Fibroblast of peridontal ligament (primary cell): ENCODE measurements at regions not wholly inside any gene's neighbourhood (a gene's known extent, or its start where the extent isn't known, plus 50 kb on each side); places are given as distances from the start of the nearest gene placed in this dataset.
"Not testable (repeated sequence)": the region's sequence is repeated elsewhere in the genome, so short reads cannot be mapped to it uniquely, and the experiment has no call there.

Experiments
- DNase-seq: peaks from one replicate; pipeline ENCODE4 v3.0.0-alpha.2; 2010; ENCODE audit errors: extremely low read depth

DNA sequence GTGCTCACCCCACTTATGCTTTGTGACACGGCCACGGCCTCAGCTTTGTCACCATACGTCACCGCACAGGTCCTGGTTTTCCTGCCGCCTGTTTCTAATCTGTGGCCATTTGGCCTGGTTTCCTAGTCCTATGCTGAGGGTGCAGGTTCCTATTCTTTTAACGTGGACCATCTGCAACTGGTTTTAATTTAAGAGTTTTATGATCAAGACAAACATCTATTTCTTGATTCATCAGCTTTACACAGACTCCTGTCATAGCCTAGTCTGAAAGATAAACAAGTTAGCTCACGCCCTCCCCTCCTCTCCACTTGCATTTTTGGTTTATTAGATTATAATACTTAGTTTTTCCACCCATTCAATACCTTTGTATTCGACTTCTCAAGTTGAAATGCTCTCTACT, 97.5 kb upstream of the RPS6KA2 start:
- peak; percentile 2 for DNase-seq

DNA sequence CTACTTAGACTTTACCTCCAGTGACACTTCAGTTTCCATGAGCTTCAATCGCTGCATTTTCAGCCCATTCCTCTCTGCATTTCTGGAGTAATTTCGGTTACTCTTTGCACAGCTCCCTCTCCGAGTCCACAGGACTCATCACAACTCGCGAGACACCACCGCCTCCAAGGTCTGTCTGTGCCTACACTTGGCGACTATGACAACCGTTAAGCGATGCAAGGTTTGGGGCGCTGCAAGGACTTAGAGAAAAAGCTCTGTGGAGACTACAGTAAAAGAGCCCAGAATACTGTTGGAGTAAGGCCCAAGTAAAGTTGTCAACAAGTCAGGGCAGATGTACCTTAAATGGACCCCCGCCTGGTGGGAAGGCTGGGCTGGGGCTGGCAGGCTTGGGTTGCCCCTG, 95.7 kb upstream of the RPS6KA2 start:
- DNase-seq: no peak

DNA sequence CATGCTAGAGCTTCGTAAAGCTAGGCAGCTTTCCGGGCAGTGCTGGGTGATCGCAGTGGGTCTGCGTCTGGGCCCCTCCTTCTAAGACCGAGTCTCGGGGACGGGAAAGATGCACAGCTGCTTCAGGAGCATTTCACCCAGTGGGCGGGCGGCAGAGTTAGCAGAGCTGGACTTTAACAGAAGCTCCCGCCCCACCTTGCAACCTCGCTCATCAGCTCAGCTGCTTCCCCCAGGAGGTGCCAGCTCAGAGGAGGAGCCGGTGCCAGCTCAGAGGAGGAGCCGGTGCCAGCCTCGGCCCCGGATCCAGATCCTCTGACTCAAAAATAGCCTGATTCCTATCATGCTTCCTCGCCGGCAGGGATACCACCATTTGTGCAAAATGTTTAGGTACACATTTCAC, 94.5 kb upstream of the RPS6KA2 start:
- no peak for DNase-seq

DNA sequence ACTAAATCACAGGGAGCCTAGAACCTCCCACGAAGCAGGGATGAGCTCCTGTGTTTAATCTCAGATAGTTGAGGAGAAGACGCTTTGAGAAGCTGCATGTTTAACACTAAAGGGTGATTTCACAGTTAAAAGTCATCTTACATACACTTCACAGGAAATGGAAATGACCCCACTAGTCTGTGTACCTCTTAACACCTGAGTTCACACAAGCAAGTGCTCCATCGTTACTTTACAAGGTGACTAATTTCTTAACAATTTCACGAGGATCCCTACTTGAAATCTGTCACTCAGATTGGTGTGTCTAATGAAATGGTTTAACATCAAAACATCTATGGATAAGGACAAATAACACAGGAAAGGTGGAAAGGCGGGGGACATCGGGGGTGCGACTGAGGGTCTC, 93.8 kb upstream of the RPS6KA2 start:
- DNase-seq: no peak

DNA sequence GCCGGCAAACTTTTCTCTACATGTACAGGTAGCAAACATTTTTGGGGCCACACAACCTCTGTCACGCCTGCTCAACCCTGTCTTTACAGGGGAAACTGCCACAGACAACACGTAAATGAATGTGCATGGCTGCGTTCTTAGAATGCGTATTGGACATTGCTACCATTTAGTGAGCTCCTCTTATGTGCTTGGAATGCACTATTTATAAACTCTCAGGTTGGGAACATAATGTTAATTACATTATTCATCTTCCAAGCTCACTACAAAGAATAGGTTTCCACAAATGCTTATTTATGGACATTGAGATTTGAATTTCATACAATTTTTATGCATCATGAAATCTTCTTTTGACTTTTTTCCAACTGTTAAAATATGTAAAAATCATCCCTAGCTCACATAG, 92.0 kb upstream of the RPS6KA2 start:
- DNase-seq: no peak

DNA sequence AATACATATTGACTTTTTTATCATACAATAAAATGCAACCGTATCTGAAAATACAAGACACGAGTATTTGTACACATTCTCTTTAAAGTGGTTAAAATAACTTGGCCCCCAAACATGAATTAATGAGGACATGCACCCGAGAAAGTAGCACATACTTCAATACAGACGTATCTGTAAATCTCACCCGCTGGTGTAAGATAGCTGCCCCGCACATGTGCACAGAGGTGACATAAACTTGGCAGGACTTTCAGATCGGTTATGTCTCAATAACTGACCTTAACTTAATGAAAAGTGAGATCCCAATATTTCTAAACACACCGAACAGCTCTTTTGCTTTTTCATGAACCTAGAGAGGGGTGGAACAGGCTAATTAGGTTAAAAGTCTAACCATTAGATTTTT, 91.5 kb upstream of the RPS6KA2 start:
- DNase-seq: no peak

DNA sequence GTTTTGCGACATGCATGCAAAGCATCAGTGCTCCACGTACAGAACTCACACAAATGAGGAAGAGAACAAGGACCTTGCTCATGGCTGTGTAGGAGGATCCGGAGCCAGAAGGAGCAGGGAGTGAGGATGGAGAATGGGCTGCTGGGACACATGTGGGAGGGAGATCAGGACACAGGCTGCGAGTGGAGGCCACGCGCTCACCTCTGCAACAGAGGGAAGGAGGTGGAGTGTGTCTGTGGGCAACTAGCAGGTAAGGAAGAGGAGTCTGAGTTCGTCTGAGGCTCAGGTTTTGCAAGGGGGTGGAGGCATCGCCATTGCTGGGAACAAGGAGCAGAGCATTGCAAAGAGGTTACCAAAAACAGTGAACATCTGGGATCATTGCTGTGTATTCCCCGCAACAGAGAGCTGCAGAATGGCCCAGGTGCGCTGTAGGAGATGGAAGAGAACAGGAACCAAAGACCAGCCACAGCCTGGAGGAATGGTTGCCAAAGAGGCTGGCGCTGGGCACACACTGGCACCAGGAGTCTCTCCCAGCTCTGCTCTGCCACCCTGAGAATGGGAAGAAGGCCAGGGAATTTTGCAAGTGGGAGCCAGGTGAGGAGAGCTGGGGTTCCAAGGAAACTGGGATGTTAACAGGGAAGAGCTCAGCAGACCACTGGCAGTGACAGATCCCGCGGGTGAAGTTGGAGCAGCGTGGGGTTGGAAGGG, 90.0 kb upstream of the RPS6KA2 start:
- DNase-seq: no peak

DNA sequence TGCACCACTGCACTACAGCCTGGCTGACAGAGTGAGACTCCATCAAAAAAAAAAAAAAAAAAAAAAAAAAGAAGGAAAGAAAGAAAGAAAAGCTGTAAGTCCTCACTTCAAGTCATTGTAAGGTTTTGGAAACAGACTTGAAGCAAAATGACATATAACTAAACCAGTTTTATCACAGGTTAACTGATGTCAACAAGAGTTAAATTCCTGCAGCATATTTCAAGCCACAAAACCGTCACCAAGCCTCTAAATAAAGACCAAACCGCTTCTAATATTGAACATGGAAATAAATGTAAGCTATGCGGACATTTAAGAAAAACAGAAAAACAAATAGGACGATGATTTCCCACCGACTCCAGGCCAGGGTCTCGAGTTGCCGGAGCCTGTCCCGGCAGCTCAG, 88.9 kb upstream of the RPS6KA2 start:
- DNase-seq: no peak

DNA sequence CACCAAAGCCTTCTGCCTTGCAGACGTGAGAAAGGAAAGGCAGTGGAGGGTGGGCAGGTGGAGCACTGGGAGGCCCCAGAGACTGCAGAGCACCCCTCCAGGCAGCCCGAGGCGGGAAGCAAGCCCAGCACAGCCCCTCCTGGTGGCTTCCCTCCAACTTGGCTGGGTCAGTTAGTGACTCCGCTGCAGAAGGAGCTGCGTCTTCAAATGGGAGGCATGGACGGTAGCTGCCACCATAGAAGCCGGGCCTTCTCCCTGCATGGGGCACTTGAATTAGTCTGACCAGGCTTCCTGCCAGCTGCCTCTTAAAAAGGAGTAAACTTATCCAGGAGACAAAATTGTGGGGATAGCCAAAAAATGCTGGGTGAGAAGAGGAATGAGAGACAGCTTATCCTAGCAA, 88.0 kb upstream of the RPS6KA2 start:
- no peak for DNase-seq

DNA sequence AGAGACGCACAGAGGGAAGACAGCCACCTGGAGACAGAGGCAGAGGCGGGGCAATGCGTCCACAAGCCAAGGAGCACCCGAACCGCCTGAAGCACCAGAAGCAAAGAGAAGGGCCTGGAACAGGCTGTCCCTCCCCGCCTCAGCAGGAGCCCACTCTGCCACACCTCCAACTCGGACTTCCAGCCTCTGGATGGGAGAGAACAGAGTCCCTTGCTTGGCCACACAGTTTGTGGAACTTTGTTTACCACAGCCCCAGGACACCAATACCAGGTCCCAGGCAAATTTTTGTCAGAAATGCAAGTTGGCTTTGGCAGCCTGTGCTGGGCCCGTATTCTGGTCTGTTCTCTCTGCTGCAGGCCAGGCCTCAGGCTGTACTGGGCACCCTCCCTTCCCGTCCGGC, 87.5 kb upstream of the RPS6KA2 start:
- no peak for DNase-seq

DNA sequence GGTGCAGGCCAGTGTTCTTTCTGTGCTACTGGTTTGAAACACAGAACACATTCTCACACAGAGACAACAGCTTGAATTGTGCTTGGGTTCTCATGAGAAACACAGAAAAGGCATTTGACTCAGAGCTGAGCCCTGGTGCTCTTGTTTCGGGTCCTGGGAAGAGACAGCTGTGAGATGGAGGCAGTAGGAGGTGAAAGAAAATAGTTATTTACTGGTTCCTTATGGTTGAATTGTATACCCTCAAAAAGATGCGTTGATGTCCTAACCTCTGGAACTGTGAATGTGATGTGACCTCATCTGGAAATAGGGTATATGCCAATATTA, 87.1 kb upstream of the RPS6KA2 start:
- DNase-seq: no peak

DNA sequence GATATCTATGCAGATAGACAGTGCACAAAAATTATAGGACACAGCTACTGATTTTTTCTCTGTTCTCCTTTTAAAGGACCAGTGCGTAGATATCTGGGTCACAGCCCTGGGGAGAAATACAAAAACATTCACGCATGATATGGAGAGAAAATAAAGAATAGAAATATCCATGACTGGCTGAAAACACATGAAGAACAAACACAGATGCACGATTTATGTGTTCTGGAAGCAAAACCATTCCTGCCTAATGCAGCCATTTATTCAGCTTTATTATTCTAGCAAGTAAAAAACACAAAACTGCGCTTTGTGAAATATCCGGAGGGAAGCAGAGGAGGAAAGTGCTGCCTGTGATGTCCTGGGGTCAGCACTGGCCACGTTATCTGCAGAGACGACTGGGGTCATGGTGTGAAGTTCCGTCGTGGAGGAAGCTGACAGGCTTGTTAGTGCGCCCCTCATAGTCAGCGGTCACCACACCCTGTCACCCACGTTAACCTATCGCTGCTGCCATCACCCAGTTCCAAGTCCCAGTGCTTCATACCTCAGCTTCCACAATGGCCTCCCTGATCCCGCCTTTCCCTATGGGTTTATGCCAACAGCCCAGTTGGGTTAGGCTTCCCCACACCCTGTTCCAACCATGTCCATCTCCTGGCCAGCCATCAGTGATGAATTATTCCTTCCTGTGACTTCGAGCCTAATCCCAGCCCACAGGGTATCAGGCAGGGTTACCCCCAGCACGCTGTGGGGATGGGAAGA, 86.6 kb upstream of the RPS6KA2 start:
- no peak for DNase-seq

DNA sequence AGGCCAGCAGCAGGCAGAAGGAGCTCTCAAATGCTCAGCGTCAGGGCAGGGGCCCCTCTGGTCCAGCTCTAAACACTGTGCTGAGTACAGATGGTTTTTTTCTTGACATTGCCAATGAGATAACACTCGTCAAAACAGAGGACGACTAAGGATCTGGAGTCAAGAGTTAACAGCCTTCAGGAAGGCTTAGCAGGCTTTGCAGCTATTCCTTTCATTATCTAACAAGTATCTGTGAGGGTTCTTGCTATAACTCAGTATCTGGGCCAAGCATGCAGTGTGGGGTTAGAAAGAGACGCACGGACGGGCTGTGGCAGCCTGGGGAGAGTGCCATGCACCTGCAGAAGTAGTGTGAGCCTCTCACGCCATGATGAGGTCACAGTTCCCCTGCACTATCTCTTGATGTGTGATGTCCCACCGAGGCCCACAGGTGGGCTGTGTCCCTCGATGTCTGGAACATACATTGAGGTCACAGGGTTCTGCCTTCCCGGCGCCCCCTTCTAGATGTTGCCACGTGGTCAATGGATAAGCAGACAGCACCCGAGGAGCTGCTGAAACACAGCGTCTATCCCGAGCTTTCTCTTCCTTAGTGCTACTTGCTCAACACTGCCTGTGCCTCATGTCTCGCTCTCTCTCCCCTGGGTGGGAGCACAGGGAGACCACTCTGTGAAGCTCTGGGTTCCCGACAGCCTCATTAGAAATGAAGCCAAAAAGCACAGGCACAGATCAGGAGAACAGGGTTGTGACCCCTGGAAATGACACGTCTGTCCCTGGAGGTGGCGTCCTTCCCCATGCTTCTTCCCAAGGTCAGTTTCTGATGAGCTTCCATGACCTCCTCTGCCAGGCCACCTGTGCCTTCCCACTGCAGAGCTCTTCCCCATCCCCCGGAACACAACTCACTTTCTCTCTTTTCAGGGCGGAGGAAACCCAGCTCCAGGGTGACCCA, 85.5 kb upstream of the RPS6KA2 start:
- DNase-seq: no peak

DNA sequence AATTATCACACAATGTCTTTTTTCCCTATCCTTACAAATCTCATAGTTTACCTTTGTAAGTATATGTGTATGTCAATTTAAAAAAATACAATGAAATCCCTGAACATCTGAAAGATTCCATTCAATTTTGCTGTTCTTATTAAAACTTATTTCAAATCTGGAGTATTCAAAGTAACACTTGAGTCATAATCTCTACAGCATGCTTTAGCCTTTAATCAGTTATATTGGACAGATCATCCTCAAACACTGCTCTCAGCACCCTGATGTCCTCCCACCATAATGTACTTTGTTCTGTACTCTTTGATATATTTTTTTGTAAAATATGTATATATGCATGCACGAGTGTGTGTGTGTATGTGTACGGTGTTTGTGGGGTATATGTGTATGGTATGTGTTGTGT, 83.0 kb upstream of the RPS6KA2 start:
- DNase-seq: no peak

DNA sequence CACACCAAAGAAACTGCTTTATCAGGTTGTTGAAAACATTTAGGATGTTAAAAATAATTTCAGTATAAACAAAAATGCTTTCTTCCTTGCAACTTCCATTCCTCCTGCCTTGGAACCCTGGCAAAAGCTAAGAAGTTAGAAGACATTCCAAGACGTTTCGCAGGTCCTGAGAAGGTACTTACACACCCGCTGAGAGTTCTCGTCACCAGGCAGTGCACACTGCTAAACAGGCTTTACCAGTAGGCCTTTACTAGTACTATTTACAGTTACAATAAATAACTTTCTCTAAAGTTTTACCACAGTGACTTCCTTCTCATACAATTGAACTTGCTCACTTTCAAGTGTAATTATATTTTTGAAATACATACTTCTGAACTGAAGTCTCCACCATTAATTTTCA, 81.4 kb upstream of the RPS6KA2 start:
- DNase-seq: no peak

DNA sequence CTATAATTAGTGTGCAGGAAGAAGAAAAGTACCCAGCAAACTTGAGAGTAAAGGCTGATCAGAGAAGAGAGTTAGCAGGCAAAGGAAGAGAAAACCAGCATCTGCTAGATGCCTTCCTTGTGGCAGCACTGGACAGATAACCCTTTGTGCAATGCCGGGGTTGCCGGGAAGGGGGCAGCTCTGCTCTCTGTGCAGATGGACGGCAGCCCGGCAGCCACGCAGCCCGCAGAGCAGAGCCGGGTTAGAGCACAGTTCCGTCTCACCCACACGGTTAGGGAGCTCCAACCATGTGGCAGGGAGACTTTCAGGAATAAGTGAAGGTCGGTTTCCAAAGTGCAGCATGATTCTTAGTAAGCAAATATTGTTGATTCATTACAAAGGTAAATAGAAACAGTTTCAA, 80.0 kb upstream of the RPS6KA2 start:
- DNase-seq: no peak

DNA sequence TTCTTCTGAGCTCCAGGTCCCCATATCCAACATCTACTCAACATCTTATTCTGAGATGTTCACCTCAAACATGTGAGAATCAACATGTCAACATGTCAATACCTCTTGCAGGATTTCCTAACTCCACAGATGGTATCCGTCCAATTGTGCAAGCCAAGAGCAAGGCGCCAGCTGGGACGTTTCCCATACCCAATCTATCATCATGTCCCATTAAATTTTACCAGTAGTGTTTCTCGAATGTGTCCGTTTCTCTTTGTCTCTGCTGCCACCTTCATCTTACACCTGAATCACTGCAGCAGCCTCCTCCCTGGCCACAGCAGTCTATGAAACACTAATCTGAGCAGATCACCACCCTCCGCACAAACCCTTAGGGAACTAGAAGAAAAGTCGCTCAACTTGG, 78.0 kb upstream of the RPS6KA2 start:
- DNase-seq: no peak

DNA sequence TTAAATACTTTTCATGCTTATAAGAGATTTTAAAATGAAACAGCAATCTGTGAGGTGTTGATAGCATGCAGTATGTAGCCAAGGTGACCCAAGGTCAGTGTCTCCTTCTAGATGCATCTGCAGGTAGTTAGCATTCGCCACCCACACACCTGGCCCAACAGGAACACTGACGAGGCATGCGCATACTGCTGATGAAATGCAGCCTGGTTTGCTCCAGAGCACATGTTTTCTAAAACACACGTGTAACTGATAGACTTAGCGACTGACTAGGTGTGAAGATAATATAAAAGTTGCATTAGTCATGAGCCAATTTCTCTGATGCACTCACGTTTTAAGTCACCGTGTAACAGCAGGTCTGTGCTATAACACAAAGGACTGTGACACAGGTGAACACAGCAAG, 77.1 kb upstream of the RPS6KA2 start:
- DNase-seq: no peak

DNA sequence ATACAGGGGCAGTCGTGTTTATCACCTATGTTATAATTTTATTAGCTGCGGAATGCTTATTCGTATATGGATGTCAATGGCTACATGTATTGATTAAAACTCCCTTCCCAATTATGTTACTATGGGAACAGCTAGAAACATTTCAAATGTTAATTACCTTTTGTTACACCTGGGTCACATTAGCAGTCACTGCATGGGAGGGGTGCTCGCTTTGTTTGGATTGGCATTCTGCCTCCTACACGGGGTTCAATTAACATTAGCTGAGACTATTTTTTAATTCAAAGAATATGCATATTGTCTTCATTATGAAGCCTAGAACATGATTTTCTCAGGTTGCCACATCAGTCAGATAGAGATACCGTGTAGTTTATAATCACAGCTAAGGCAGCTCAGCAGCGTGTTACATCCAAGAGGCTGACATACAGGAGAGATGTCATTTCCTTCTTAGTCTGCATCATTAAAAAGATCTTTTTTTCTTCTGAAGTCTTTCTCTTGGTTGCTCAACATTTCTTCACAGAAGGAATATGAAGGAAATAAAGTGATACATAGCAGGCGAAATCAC, 76.2 kb upstream of the RPS6KA2 start:
- DNase-seq: no peak

DNA sequence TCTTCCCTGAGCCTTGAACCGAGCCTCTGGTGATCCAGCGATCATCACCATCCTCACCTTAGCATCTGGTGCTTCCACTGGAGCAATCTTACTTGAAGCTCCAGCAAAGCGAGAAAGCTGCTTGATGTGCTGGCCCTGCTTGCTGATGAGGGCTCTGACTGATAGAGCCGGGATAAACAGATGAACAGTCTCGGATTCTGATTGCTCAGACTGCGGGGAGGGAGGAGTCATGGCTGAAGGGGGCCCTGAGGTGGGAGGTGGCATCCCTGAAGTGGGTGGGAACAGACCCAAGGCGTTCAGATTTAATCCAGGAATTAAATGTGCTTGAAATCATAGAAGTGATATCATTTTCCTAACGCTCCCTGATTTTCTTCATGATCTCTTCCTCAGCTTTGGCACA, 74.4 kb upstream of the RPS6KA2 start:
- not testable (repeated sequence) for DNase-seq

DNA sequence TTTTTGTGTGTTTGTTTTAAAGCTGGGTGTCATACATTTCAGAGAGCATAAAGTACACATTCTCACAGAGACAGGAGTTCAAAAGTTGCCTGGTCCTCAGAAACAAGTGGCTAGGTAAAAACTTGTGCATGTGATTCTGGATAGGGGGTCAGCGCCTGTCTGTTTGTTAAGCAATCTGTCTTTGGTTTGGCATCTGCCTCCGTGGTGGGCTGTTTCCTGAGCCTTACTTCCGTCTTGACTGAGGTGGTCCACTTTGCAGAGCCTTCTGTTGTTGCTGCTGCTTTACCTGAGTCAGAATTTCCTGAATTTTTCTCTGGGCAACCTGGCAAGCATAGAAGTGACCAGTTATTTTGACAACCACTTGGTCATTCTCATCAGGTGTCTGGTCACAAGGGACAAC, 73.8 kb upstream of the RPS6KA2 start:
- not testable (repeated sequence) for DNase-seq

DNA sequence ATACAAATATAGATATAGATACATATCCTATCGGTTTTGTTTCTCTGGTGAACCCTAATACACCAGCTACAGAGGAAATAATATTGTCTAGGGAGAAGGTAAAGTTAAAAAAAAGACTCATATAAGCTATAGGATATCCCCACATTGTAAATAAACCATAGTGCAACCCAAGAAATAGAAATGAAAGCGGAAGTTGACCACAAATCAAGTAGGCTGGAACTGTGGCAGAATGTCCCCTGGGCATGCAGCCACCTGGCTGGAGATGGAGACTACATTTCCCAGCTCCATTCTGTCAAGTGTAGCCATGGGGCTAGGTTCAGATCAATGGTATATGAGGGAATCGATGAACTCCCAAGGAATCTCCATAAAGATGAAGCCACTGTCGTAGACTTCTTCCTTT, 70.1 kb upstream of the RPS6KA2 start:
- no peak for DNase-seq
